ENCODE measurements at regions not wholly inside any gene's neighbourhood (a gene's known extent, or its start where the extent isn't known, plus 50 kb on each side); places are given as distances from the start of the nearest gene placed in this dataset.
A peak's percentile ranks its signal among the peaks of the same experiment; 100 is the strongest.

GRCh38 chr11:23166376-23166775 lies 306.1 kb upstream of the CCDC179 start:
- H3K9me3 Mint-ChIP-seq = peaks cover 2% of the 10 kb centered on the region
- H3K4me3 Mint-ChIP-seq = no peak overlapping the region
- no peaks in the 10 kb centered on the region for H3K27me3 Mint-ChIP-seq

DNA sequence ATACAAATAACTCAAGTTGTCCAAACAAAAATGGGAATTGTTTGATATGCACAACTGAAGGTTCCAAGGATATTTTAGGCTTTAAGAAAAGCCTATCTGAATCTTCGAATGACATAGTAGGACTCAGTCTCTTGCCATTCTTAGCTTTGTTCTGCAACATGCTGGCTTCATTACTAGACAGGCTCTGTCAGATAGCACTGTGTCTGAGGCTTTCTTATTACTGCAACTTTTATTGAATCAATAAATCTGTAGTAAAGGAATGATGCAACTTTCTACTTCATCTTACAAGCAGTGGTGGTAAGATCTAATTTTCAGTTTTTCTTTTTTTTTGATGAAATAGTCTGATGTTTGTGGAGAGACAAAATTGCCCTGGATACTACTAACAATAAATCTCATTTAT lies 319.3 kb upstream of the CCDC179 start:
- ATAC-seq (ENCODE audit: poor library complexity) = no peak
- Histone ChIP-seq H3K36me3 (ENCODE audit: insufficient read depth, low read length) (no peaks in the 10 kb centered on the region), H3K4me3 (ENCODE audit: low read length) (no peak overlapping the region), H3K4me1 (ENCODE audit: insufficient read depth, low read length) (no peaks in the 10 kb centered on the region), H3K27ac (ENCODE audit: low read depth in 1 of 2, low read length in 2 of 2) (no peak overlapping the region), H3K27me3 (ENCODE audit: control insufficient read depth in 1 of 2, insufficient read depth in 2 of 2, low read length in 2 of 2) (no peaks in the 10 kb centered on the region), H3K9me3 (ENCODE audit: control insufficient read depth in 1 of 2, insufficient read depth in 1 of 2, low read length in 2 of 2) (no peaks in the 10 kb centered on the region)
- Mint-ChIP-seq H3K36me3 (ENCODE audit: low read depth) (no peaks in the 10 kb centered on the region), H3K4me1 (ENCODE audit: low read depth) (no peaks in the 10 kb centered on the region), H3K27ac (no peak overlapping the region), H3K27me3 (no peaks in the 10 kb centered on the region), H3K4me3 (no peak overlapping the region), H3K9me3 (peaks cover 5% of the 10 kb centered on the region)
- CTCF ChIA-PET = no interaction called here
- no peak for DNase-seq
- intact Hi-C loops (cut with DNase I, micrococcal nuclease) = no loop called here
- TF ChIP-seq, protein P1, sequence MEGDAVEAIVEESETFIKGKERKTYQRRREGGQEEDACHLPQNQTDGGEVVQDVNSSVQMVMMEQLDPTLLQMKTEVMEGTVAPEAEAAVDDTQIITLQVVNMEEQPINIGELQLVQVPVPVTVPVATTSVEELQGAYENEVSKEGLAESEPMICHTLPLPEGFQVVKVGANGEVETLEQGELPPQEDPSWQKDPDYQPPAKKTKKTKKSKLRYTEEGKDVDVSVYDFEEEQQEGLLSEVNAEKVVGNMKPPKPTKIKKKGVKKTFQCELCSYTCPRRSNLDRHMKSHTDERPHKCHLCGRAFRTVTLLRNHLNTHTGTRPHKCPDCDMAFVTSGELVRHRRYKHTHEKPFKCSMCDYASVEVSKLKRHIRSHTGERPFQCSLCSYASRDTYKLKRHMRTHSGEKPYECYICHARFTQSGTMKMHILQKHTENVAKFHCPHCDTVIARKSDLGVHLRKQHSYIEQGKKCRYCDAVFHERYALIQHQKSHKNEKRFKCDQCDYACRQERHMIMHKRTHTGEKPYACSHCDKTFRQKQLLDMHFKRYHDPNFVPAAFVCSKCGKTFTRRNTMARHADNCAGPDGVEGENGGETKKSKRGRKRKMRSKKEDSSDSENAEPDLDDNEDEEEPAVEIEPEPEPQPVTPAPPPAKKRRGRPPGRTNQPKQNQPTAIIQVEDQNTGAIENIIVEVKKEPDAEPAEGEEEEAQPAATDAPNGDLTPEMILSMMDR (IDR thresholded peaks at IDR 0.05) = no peak
- POLR2A ChIA-PET = no interaction called here

More at GRCh38 chr11:23166376-23166775, 306.1 kb upstream of the CCDC179 start:
- ChIA-PET CTCF (no interaction called here), POLR2A (no interaction called here)
- Histone ChIP-seq H3K4me1 (ENCODE audit: insufficient read depth, low read length) (no peaks in the 10 kb centered on the region), H3K27ac (ENCODE audit: low read depth in 1 of 2, low read length in 2 of 2) (no peak overlapping the region), H3K27me3 (ENCODE audit: control insufficient read depth in 1 of 2, insufficient read depth in 2 of 2, low read length in 2 of 2) (no peaks in the 10 kb centered on the region), H3K4me3 (ENCODE audit: low read length) (no peak overlapping the region), H3K9me3 (ENCODE audit: control insufficient read depth in 1 of 2, insufficient read depth in 1 of 2, low read length in 2 of 2) (no peaks in the 10 kb centered on the region), H3K36me3 (ENCODE audit: insufficient read depth, low read length) (no peaks in the 10 kb centered on the region)
- Mint-ChIP-seq H3K27ac (no peak overlapping the region), H3K36me3 (ENCODE audit: low read depth) (no peaks in the 10 kb centered on the region), H3K4me1 (ENCODE audit: low read depth) (no peaks in the 10 kb centered on the region)
- intact Hi-C loops (cut with DNase I, micrococcal nuclease) = no loop called here
- ATAC-seq (ENCODE audit: poor library complexity) (no peak), DNase-seq (no peak)
- TF ChIP-seq, protein P1 (IDR thresholded peaks at IDR 0.05) = no peak

DNA sequence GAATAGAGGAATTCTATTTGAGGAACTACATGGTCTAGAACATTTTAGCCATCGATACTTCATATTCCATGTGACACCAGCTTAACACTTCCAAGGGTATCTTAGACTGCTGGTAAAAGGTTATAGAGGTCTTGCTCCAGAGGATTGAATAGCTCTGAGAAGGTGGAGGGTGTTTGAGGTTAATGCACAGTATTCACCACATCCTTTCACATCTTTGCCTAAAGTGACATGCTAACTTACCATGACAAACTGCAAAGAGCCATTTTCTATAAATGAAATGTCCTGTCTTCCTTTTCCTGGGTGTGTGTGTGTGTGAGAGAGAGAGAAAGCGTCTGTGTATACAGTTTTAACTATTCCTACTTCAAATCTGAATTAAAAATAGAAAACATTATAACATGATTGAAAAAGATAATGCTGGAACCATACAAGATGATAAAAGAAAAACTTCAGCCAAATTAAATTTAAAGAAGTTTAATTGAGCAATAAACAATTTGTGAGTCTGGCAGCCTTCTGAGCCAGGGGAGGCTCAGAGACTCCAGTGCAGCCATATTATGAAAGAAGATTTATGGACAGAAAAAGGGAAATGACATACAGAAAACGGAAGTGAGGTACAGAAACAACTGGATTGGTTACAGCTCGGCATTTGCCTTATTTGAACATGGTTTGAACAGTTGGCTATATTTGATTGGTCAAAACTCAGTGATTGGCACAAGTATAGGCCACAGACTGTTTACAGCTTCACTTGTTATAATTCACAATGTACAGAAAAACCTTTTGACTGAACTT lies 320.9 kb upstream of the CCDC179 start:
- POLR2A ChIA-PET = interaction anchor here (0.5 kb wide), 1 partner anchor 279 kb away, joined by 4 read pairs; no protein-coding TSS in a partner anchor
- Mint-ChIP-seq H3K4me3 (no peak overlapping the region), H3K4me1 (ENCODE audit: low read depth) (no peaks in the 10 kb centered on the region)

More for the DNA sequence above, 320.9 kb upstream of the CCDC179 start:
- no peak overlapping the region for H3K27ac Mint-ChIP-seq
- no peaks in the 10 kb centered on the region for H3K27me3 Mint-ChIP-seq
- no peaks in the 10 kb centered on the region for H3K4me1 ChIP-seq (ENCODE audit: insufficient read depth, low read length)
- intact Hi-C loops (cut with DNase I, micrococcal nuclease) = no loop called here
- peak in 1 of 14 experiments; percentile 10 for DNase-seq
- no peak overlapping the region for H3K4me3 ChIP-seq (ENCODE audit: low read length)
- CTCF ChIA-PET = no interaction called here
- peaks cover 2% of the 10 kb centered on the region for H3K9me3 Mint-ChIP-seq
- no peak overlapping the region for H3K27ac ChIP-seq (ENCODE audit: low read depth in 1 of 2, low read length in 2 of 2)
- TF ChIP-seq, protein P1 (IDR thresholded peaks at IDR 0.05) = no peak
- H3K36me3 ChIP-seq (ENCODE audit: insufficient read depth, low read length) = no peaks in the 10 kb centered on the region
- H3K36me3 Mint-ChIP-seq (ENCODE audit: low read depth) = no peaks in the 10 kb centered on the region
- ATAC-seq (ENCODE audit: poor library complexity) = no peak
- H3K27me3 ChIP-seq (ENCODE audit: control insufficient read depth in 1 of 2, insufficient read depth in 2 of 2, low read length in 2 of 2) = no peaks in the 10 kb centered on the region
- H3K9me3 ChIP-seq (ENCODE audit: control insufficient read depth in 1 of 2, insufficient read depth in 1 of 2, low read length in 2 of 2) = no peaks in the 10 kb centered on the region
